ENCODE measurements at regions not wholly inside any gene's neighbourhood (a gene's known extent, or its start where the extent isn't known, plus 50 kb on each side); places are given as distances from the start of the nearest gene placed in this dataset.

DNA sequence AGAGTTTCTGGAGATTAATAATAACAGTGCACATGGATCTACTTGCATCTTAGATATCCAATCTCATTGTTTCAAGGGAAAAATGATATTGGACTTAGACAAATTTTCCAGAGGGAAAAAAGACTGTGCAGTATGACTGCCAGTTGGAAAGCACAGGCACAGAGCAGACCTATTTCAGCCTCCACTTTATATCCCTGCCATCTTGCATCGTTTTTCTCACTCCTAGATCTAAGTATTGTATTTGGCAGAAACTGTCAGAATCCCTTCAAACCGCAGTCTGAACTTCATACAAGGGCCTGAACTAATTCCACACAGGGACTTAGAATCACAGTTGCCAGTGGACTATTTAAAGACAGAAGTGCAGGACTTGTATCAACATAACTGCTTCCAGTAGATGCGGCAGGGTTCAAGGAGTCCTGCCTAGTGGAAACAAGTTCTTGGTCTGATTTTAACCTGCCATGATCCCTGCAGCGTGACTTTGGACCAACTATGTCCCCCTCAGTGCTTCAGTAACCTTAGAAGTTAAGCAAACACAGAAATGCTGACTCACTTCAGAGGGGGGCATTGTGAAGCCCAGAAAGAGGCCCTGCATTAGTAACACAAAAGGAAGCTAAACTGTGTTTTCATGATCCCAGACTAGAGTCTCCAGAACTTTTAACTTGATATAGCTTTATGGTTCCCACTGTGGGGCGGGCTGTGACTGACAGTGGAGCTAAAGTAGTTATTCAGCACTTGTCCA is 95.7 kb upstream of the PALS2 start:
- no peak for FAIRE-seq

DNA sequence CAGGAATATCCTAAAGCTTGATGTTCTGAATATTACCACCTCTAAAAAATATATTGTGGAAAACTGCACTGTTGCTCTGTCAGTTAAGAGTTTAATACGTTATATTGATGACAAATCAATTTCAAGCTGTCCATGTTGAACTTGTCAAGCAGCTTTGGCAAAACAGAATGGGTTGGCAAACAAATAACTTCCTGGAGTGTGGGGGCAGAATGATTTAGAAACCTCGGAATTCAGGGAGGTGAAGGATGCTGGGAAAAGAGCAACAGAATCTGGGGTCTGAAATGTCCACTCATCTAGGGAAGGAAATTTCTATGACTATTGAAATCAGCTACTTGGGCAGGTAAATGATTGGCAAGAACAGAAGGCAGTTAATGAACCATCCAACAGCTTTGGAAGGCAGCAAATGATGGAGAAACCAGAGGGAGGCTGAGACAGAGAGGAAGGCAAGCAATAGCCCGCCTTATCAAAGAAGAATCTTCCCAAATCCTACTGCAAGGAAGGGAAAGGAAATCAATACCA is 95.1 kb upstream of the PALS2 start:
- no peak for FAIRE-seq

DNA sequence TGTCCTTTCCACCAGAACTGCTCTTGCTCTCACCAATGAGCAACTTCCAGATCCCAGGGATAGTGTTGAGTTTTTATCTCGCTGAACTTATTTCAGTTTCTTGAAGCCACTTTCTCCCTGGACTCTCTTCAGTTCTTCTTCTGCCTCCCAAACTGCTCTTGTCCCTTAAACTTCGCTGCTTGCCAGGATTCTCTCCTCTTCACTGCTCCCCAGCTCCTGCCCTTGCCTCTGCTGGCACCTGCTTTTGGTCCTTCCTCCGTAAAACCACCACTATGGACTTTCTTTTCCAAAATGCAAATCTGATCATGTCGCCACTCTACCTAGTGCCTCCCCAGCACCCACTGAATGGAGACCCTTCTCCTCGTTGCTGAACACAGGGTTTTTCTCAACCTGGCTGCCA is 92.8 kb upstream of the PALS2 start:
- no peak for FAIRE-seq

- no peak for FAIRE-seq
Observed at GRCh38 chr7:24483804-24484203, 89.4 kb upstream of the PALS2 start.

GRCh38 chr7:24492576-24492975 is 80.7 kb upstream of the PALS2 start:
- FAIRE-seq: no peak

- FAIRE-seq: no peak
Observed at GRCh38 chr7:24494832-24495231, 78.4 kb upstream of the PALS2 start.

DNA sequence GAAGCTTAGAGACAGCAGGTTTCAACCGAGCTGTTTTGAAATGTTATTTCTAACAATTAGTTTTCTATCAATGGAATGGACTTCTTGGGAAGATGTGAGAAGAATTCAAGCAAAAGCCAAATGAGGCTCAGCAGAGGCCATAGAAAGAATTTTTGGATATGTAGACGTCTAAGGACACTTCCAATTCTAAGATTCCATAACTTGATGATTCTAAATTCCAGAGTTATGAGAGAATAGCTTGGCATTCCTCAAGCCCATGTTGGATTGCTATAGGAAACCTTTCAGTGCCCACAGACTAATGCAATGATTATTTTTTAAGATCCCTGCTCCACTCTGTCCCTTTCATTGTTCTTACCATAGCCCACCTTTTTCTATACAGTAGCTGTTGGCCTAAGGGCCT is 77.2 kb upstream of the PALS2 start:
- FAIRE-seq: no peak

GRCh38 chr7:24498439-24498838 is 74.8 kb upstream of the PALS2 start:
- FAIRE-seq: no peak

DNA sequence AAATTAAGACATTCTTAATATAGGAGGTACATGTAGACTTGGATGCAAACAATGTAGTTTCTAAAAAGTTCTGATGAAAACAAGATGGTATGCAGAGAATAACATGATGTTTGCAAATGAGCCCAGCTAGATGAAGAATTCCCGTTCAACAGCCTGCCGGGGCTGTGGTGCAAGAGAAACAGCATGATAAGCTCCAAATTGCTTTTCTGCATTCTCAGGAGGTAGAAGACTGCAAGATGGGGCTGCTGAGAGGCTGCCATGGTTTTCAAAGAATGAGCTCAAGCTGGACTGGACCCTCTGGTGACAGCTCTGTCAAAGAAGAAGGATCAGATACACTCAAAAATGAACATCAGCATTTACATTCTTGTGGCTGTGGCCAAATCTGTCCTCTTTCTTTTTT is 73.4 kb upstream of the PALS2 start:
- no peak for FAIRE-seq

DNA sequence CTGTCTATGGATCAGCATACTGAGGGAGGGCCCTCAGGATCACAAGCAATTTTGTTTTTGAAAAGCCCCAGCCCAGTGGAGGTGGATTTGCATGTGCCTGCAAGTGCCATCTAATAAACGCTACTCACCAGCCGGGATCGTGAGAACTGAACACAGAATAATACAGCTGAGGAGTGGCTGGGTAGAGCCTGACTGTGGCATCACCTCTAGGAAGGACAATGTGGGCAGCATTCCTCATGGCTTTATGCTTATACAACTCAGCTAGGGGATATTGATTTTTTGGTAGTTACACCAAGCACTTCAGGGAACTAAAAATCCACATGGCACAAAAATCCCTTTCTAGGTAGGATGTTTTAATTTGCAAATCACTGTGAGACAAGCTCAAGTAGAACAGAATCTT is 72.7 kb upstream of the PALS2 start:
- no peak for FAIRE-seq

GRCh38 chr7:24501009-24501408 is 72.2 kb upstream of the PALS2 start:
- no peak for FAIRE-seq

DNA sequence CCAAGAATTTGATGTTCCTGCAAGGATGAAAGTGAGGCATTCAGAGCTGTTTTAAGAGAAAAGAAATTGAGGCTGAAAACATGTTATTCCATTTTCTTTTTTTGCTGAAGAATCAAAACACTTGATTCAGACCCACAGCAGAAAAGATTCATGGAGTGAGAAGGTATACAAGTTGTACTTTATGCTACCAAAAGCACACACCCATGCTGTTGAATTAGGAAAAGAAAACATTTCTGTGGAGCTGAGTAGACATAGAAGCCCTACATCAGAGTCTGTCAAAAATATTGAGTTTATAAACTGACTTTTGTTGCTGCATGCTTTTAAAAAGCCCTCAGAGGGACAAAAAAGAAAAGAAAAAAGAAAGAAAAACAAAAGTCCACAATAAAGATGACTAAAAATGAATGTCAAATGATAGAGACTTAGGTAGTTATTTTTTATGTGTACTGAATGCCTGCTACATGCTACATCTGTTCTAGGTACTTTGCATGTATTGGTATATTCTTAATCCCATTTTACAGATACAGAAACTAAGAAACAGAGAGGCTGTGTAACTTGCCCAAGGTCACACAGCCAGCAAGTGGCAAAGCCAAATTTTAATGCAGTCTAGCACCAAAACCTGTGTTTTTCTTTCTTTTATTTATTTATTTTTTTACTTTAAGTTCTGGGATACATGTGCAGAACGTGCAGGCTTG is 71.7 kb upstream of the PALS2 start:
- no peak for FAIRE-seq

GRCh38 chr7:24502135-24502488 is 71.1 kb upstream of the PALS2 start:
- FAIRE-seq: no peak

- FAIRE-seq: no peak
Observed at GRCh38 chr7:24503506-24503905, 69.7 kb upstream of the PALS2 start.

DNA sequence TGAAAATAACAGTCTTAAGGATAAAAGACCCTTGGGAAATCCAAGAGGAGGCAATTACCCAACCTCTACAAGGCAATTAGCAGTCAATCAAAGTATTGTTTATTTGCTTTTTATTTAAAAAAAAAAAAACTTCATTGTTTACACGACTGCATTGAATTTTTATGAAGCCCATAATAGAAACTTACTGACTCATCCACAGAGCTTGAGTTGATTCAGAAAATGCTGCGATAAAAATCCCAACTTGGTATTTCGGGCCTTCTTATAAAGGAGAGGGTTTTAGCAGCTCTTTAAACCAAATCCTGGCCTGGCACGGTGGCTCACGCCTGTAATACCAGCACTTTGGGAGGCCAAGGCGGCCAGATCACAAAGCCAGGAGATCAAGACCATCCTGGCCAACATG is 69.2 kb upstream of the PALS2 start:
- no peak for FAIRE-seq

DNA sequence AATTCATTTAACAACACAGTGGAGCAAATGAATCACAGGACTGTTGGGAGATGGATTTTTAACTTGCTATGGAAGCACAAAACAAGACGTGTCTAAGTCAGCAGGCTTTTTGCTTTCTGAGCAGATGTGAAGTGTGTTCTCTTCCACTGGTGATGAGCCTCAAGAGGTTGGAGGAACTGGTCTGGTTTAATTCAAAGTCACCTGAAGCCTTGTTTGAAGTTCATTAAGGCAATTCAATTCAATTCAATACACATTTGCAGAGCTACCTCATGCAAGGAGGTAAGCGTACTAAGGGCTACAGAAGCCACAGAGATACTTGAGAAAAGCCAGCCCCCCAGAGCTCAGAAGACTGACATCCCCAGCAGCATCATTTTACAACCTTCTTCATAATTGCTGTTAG is 68.4 kb upstream of the PALS2 start:
- FAIRE-seq: no peak

- no peak for FAIRE-seq
Observed at GRCh38 chr7:24505968-24506367, 67.3 kb upstream of the PALS2 start.

- FAIRE-seq: no peak
Observed at GRCh38 chr7:24508316-24508715, 64.9 kb upstream of the PALS2 start.

DNA sequence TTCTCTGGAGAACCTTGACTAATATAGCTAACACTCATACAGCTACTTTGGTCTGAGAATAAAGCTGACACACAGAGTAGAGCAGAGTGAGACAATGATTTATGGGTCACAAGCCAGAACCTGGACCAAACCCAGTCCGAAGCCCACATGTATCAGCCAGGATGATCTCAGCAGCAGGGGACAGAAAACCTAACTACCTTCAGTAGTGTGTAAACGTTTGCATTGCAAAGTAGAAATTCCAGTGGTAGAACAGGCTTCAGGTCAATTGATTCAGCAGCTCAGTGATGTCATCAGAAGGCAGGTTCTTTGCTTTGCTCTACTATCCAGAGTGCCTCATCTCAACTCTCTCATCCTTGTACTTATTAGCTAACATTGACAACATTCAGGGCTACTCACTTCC is 62.5 kb upstream of the PALS2 start:
- no peak for FAIRE-seq

DNA sequence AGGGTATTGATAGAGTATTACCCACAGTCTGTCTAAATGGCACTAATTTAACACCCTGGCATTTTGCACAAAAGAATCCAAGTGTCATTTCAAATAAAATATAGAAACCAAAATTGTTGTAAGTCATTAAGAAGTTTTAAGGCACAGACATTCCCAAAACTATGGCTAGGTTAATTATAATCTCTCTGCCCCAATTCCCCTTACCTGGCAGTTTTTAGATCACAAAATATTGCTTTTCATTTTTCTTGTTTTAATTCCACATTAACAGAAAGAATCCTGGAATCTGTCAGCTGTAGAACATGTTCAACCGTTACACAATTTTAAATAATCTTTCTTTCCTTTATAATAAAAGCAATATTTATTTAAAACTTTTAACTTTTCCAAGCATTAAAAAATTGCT is 56.1 kb upstream of the PALS2 start:
- no peak for FAIRE-seq

DNA sequence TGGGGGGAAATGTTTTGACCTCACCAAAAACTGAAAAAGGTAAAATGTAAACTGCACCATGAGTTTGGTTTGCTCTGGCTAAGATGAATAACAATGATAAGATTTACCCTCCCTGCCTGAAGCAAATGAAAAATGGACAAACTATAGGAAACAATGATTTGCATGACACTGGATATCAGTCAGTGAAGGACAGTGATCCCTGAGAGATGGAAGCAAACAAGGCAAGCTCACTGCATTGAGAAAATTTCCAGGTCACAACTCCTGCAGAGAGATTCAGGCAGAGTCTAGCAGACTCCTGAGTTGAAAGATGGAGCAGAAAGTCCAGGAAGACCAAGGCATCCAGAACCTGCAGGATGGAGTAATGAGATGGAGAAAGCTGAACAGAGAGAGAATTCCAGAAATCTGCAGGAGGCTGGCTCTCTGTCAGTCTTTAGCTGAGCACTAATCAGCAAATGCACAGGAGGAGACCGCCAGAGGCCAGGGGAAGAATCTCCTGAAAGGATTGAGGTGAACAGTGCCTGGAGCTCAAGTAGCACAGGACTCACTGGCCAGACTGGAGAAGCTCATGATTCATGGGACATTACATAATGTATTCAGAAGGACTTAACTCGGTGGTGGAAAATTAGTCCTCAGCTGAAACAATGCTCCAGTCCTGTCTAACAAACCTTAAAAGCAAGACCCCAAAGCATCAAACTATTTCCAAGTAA is 51.2 kb upstream of the PALS2 start:
- no peak for FAIRE-seq

Data from TTC549 (cell line).